KMS-11 (cell line): ENCODE measurements at regions not wholly inside any gene's neighbourhood (a gene's known extent, or its start where the extent isn't known, plus 50 kb on each side); places are given as distances from the start of the nearest gene placed in this dataset.

Experiments used
- H2AFZ ChIP-seq: fragments of 200-600 bp; sonication (generic); 2 replicates; pipeline ENCODE4 v1.6.1; 2016; ENCODE audit warnings: antibody characterized with exemption, mixed run types, low read depth
- H3K27ac ChIP-seq: fragments of 200-600 bp; sonication (generic); 2 replicates; pipeline ENCODE4 v1.6.1; 2016; ENCODE audit warnings: mild to moderate bottlenecking, mixed run types
- H3K27me3 ChIP-seq: fragments of 200-600 bp; sonication (generic); 2 replicates; pipeline ENCODE4 v1.6.1; 2017; ENCODE audit warnings: mild to moderate bottlenecking, low read depth, mixed run types, moderate library complexity; ENCODE audit not compliant: insufficient read depth
- H3K36me3 ChIP-seq: fragments of 200-600 bp; sonication (generic); 2 replicates; pipeline ENCODE4 v1.6.1; 2017; ENCODE audit warnings: mild to moderate bottlenecking, mixed run types; ENCODE audit not compliant: insufficient read depth
- H3K4me1 ChIP-seq: fragments of 200-600 bp; sonication (generic); 2 replicates; pipeline ENCODE4 v1.6.1; 2016; ENCODE audit warnings: mild to moderate bottlenecking, low read depth, mixed run types; ENCODE audit not compliant: poor library complexity, severe bottlenecking
- H3K4me2 ChIP-seq: fragments of 200-600 bp; sonication (generic); 2 replicates; pipeline ENCODE4 v1.7.0; 2016; ENCODE audit warnings: mild to moderate bottlenecking, mixed run types
- H3K4me3 ChIP-seq: fragments of 200-600 bp; sonication (generic); IDR thresholded peaks from 2 replicates; pipeline ENCODE4 v1.6.1; 2017; ENCODE audit warnings: low read depth, low read length, mixed read lengths; ENCODE audit not compliant: insufficient read depth
- H3K79me2 ChIP-seq: fragments of 200-600 bp; sonication (generic); 2 replicates; pipeline ENCODE4 v1.6.1; 2016; ENCODE audit warnings: low read depth, mixed run types; ENCODE audit not compliant: insufficient read depth
- H3K9ac ChIP-seq: fragments of 200-600 bp; sonication (generic); 2 replicates; pipeline ENCODE4 v1.6.1; 2016; ENCODE audit warnings: mild to moderate bottlenecking, mixed run types
- H4K20me1 ChIP-seq: fragments of 200-600 bp; sonication (generic); 2 replicates; pipeline ENCODE4 v1.6.1; 2016; ENCODE audit warnings: mild to moderate bottlenecking, mixed run types; ENCODE audit not compliant: insufficient read depth
- TF ChIP-seq, protein P1 (sequence below): fragments of 200-600 bp; sonication (generic); conservative IDR thresholded peaks from 2 replicates; pipeline ENCODE4 v1.6.1; 2017; ENCODE audit warnings: low read depth, mild to moderate bottlenecking, antibody characterized with exemption, low read length, moderate library complexity, mixed read lengths

DNA sequence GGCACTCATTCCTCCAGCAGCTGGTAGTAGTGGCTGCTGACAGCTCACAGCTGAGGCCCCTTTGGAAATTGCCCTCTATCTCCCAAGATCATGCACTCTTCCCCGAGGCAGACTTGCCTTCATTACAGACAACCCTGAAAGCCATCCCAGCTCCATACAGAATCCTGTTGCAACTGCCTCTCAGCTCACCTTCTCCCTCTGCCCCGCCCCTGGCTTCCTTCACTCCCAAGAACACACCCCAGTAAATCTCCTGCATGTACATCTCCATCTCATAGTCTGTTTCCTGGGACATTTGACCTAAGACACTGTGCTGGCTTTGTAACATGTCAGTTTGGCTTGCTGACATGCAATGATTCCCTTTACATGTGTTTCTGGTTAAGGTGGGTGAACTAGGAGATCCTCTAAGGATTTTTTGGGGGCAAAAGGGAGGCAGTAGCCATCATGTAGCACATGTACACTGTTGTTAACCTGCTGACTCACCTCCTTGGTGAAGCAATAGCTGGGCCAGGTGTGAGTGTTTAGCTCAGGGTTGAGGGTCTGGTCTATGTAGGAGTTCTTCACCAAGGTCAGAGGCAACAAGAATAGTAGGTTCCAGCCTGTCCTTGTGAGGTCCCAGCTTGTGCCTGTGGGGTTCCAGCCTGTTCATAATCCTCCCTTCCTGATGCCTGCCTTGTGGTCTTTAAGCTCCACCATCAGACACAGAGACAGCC is 179.6 kb downstream of the CSNK2A3 start:
- H3K4me2 ChIP-seq: no peak overlapping the region
- H3K36me3 ChIP-seq: no peaks in the 10 kb centered on the region
- H3K4me3 ChIP-seq: no peak overlapping the region
- no peak overlapping the region for H2AFZ ChIP-seq
- peaks cover 47% of the 10 kb centered on the region for H3K4me1 ChIP-seq
- H3K27me3 ChIP-seq: no peaks in the 10 kb centered on the region
- H3K9ac ChIP-seq: no peak overlapping the region
- TF ChIP-seq, protein P1, sequence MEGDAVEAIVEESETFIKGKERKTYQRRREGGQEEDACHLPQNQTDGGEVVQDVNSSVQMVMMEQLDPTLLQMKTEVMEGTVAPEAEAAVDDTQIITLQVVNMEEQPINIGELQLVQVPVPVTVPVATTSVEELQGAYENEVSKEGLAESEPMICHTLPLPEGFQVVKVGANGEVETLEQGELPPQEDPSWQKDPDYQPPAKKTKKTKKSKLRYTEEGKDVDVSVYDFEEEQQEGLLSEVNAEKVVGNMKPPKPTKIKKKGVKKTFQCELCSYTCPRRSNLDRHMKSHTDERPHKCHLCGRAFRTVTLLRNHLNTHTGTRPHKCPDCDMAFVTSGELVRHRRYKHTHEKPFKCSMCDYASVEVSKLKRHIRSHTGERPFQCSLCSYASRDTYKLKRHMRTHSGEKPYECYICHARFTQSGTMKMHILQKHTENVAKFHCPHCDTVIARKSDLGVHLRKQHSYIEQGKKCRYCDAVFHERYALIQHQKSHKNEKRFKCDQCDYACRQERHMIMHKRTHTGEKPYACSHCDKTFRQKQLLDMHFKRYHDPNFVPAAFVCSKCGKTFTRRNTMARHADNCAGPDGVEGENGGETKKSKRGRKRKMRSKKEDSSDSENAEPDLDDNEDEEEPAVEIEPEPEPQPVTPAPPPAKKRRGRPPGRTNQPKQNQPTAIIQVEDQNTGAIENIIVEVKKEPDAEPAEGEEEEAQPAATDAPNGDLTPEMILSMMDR: no peak
- H4K20me1 ChIP-seq: no peaks in the 10 kb centered on the region
- no peaks in the 10 kb centered on the region for H3K79me2 ChIP-seq
- no peak overlapping the region; the same call in 1 of the 2 replicates for H3K27ac ChIP-seq

DNA sequence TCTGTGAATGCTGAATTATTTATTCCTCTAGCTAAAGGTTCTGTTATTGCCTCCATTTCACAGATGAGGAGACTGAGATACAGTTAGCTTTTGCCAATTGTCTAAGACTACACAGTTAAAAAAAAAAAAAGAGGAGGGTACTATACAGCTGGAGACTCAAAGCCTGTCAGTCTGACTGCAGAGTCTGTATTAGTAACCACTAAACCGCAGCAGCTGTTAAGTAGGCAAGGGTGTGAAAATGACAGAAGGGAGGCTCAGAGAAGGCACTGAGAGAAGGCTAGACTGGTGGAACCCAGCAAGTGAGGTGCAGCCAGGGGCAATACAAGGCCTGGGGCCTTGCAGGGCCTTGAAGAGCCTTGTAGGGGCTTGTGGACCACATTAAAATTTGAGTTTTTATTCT is 181.2 kb downstream of the CSNK2A3 start:
- H3K4me3 ChIP-seq: no peak overlapping the region
- TF ChIP-seq, protein P1: no peak
- no peaks in the 10 kb centered on the region for H4K20me1 ChIP-seq
- H3K9ac ChIP-seq: no peak overlapping the region
- H2AFZ ChIP-seq: no peak overlapping the region
- H3K4me2 ChIP-seq: peak overlapping the region; percentile 55; the same call in 1 of the 2 replicates
- H3K27ac ChIP-seq: no peak overlapping the region
- H3K36me3 ChIP-seq: no peaks in the 10 kb centered on the region
- H3K4me1 ChIP-seq: peaks cover 55% of the 10 kb centered on the region
- no peaks in the 10 kb centered on the region for H3K27me3 ChIP-seq
- H3K79me2 ChIP-seq: no peaks in the 10 kb centered on the region

DNA sequence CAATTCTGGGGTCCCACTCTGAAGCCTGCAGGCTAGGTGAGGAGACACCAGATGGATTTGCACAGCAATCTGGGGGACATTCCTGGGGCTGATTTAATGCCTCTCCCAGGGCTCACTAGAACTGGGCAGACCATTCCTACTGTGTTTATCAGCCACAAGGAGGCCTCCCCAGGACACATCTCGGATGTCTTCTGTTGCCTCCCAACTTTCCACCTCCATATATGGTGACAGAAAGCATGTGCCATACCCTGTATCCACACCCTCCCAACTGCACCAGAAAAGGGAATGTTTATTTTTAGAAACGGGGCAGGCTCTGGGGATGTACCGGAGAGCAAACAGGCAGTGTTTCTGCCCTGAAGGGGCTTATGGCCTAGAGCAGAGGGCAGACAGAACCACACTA is 181.8 kb downstream of the CSNK2A3 start:
- Histone ChIP-seq H3K27me3 (no peaks in the 10 kb centered on the region), H3K27ac (no peak overlapping the region), H4K20me1 (no peaks in the 10 kb centered on the region), H2AFZ (no peak overlapping the region), H3K36me3 (no peaks in the 10 kb centered on the region), H3K79me2 (no peaks in the 10 kb centered on the region), H3K4me3 (no peak overlapping the region), H3K4me1 (peaks cover 55% of the 10 kb centered on the region), H3K9ac (no peak overlapping the region), H3K4me2 (peak overlapping the region; percentile 55; the same call in 1 of the 2 replicates)
- TF ChIP-seq, protein P1: no peak

DNA sequence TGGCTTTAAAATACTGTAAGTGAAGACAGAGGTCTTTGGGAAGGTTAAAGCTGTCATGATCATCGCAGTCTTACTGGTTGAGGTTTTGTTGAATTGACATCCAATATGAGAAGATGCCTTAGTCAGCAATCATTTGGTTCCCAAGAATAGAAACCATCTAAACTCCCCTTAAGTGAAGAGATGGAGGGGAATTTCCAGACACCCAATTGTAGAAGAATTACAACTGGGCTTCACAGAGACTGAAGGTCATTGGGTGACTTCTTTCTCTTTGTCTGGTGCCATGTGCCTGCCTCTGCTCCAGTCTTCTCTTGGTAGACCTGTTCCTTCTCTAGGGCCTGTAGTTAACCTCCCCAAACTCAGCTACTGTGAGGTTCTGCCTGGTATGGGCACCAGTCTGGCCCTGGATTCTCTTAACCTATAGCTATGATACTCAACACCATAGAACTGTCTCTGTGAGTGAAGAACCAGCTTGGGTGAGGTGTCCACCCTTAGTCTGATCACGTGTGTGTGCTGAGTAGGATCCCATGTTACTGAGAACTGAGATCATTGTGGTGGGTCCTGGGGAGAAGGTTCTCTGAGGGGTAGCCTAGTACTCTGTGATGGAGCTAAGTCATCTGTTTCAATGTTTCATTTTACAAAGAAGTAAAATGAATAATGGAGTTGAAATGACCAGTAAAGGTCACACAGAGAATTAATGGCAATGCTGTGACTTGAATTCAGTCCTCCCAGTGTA is 182.5 kb downstream of the CSNK2A3 start:
- Histone ChIP-seq H3K9ac (no peak overlapping the region), H4K20me1 (no peaks in the 10 kb centered on the region), H3K4me3 (no peak overlapping the region), H3K27ac (peak overlapping the region; percentile 29; the same call in 1 of the 2 replicates), H3K36me3 (no peaks in the 10 kb centered on the region), H3K27me3 (no peaks in the 10 kb centered on the region), H2AFZ (peak overlapping the region; percentile 28), H3K4me1 (peaks cover 55% of the 10 kb centered on the region), H3K4me2 (peak overlapping the region; percentile 55), H3K79me2 (no peaks in the 10 kb centered on the region)
- TF ChIP-seq, protein P1: no peak
